Stomach (tissue), 4 donors: ENCODE measurements at regions not wholly inside any gene's neighbourhood (a gene's known extent, or its start where the extent isn't known, plus 50 kb on each side); places are given as distances from the start of the nearest gene placed in this dataset.

Source experiments
- CTCF ChIP-seq, 7 experiments: fragments of 450-650 bp in 4 of 7; fragments of 200-600 bp in 3 of 7; sonication (generic) in 3 of 7; IDR thresholded peaks; one replicate each; pipeline ENCODE4 v1.5.1; 2016 to 2019; ENCODE audit warnings: antibody characterized with exemption in 7 of 7, control low read depth in 2 of 7, mild to moderate bottlenecking in 1 of 7
- POLR2A ChIP-seq, 4 donors: fragments of 450-650 bp; IDR thresholded peaks; one replicate each; pipeline ENCODE4 v1.6.1; 2016; ENCODE audit warnings: antibody characterized with exemption in 4 of 4, control low read depth in 2 of 4, mild to moderate bottlenecking in 1 of 4, moderate library complexity in 1 of 4

DNA sequence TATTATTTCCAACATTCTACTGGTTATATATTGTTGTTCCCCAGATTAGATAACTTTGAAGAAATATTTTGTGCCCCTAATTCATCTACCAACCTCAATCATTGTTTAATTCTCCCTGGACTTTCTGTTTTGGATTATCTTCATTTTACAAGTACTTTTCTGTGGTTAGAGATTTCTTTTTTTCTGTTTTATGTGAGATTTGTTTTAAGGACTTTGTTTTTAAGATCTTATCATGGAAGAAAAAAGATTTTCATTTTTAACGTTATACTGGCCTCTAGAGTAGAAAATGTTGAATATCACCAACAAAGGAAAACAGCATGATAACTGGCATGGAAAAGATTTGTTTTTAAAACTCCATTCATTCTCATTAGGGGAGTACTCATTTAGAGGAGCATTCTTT lies 210.9 kb upstream of the KCNMB2 start:
- TF ChIP-seq CTCF (IDR thresholded peaks at IDR 0.05) = peak in 3 of 7 experiments; percentile 21 to 44 (median 31)
- TF ChIP-seq POLR2A (IDR thresholded peaks at IDR 0.05) = no peak
